ENCODE measurements at regions not wholly inside any gene's neighbourhood (a gene's known extent, or its start where the extent isn't known, plus 50 kb on each side); places are given as distances from the start of the nearest gene placed in this dataset.
A peak's percentile ranks its signal among the peaks of the same experiment; 100 is the strongest.

GRCh38 chr2:777546-777945 lies 100.3 kb upstream of the TMEM18 start:
- no TSS peak for BruUV-seq (replicated peaks)
- no peaks in the 10 kb centered on the region for H3K79me2 ChIP-seq (ENCODE audit: low read depth)
- no peak for DNase-seq
- no peak overlapping the region for H3K4me3 ChIP-seq
- H3K4me1 ChIP-seq (replicated peaks; ENCODE audit: insufficient read depth) = no peaks in the 10 kb centered on the region
- no peak for TF ChIP-seq EZH2 (IDR thresholded peaks at IDR 0.05; ENCODE audit: low read depth)
- TF ChIP-seq, protein P1, sequence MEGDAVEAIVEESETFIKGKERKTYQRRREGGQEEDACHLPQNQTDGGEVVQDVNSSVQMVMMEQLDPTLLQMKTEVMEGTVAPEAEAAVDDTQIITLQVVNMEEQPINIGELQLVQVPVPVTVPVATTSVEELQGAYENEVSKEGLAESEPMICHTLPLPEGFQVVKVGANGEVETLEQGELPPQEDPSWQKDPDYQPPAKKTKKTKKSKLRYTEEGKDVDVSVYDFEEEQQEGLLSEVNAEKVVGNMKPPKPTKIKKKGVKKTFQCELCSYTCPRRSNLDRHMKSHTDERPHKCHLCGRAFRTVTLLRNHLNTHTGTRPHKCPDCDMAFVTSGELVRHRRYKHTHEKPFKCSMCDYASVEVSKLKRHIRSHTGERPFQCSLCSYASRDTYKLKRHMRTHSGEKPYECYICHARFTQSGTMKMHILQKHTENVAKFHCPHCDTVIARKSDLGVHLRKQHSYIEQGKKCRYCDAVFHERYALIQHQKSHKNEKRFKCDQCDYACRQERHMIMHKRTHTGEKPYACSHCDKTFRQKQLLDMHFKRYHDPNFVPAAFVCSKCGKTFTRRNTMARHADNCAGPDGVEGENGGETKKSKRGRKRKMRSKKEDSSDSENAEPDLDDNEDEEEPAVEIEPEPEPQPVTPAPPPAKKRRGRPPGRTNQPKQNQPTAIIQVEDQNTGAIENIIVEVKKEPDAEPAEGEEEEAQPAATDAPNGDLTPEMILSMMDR (conservative IDR thresholded peaks at IDR 0.05) = no peak
- H3K27me3 ChIP-seq (ENCODE audit: insufficient read depth, low read depth) = peaks cover 91% of the 10 kb centered on the region
- no peaks in the 10 kb centered on the region for H3F3A ChIP-seq (ENCODE audit: insufficient read depth, low read depth)
- H2AFZ ChIP-seq = no peak overlapping the region
- no peaks in the 10 kb centered on the region for H4K20me1 ChIP-seq (ENCODE audit: insufficient read depth)
- H3K27ac ChIP-seq = no peak overlapping the region
- H3K4me2 ChIP-seq = no peak overlapping the region
- ChIA-PET CTCF (no interaction called here), POLR2A (ENCODE audit: unreplicated experiment) (no interaction called here)
- no peaks in the 10 kb centered on the region for H3K9me2 ChIP-seq (ENCODE audit: insufficient read depth)
- intact Hi-C loops (cut with micrococcal nuclease; ENCODE audit: unreplicated experiment) = no loop called here
- no peaks in the 10 kb centered on the region for H3K36me3 ChIP-seq (ENCODE audit: low read depth)
- H3K9me3 ChIP-seq (ENCODE audit: insufficient read depth, low read depth) = no peaks in the 10 kb centered on the region

DNA sequence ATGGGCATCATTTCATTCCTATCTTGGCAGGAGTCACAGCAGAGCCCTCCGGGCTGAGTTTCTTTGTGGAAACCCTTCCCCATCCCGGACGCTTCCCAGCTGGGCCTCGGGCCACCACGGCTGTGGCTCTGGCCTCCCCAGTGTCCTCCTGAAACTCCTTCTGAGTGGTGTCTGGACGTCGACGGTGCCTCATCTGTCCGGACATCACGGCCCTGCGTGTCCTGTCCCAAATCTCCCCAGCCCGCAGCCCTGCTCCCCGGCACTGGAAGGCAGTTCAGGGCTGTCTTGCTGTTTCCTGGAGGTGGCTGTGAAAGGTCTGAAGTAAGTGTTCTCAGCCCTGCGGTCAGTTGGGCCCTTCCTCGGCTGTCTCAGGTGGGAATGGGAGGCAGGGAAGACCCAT lies 99.8 kb upstream of the TMEM18 start:
- intact Hi-C loops (cut with micrococcal nuclease; ENCODE audit: unreplicated experiment) = no loop called here
- no TSS peak for BruUV-seq (replicated peaks)

GRCh38 chr2:776487-776886 lies 99.3 kb upstream of the TMEM18 start:
- H3K27ac ChIP-seq = no peak overlapping the region
- POLR2A ChIA-PET (ENCODE audit: unreplicated experiment) = no interaction called here
- no peaks in the 10 kb centered on the region for H3F3A ChIP-seq (ENCODE audit: insufficient read depth, low read depth)
- no peaks in the 10 kb centered on the region for H3K4me1 ChIP-seq (replicated peaks; ENCODE audit: insufficient read depth)
- no peaks in the 10 kb centered on the region for H3K79me2 ChIP-seq (ENCODE audit: low read depth)
- H3K27me3 ChIP-seq (ENCODE audit: insufficient read depth, low read depth) = peaks cover 91% of the 10 kb centered on the region
- H4K20me1 ChIP-seq (ENCODE audit: insufficient read depth) = no peaks in the 10 kb centered on the region
- H2AFZ ChIP-seq = no peak overlapping the region
- H3K9me2 ChIP-seq (ENCODE audit: insufficient read depth) = no peaks in the 10 kb centered on the region
- no peaks in the 10 kb centered on the region for H3K36me3 ChIP-seq (ENCODE audit: low read depth)
- intact Hi-C loops (cut with micrococcal nuclease; ENCODE audit: unreplicated experiment) = no loop called here
- H3K9me3 ChIP-seq (ENCODE audit: insufficient read depth, low read depth) = no peaks in the 10 kb centered on the region
- no peak overlapping the region for H3K4me2 ChIP-seq
- TF ChIP-seq, protein P1 (conservative IDR thresholded peaks at IDR 0.05) = no peak
- TF ChIP-seq EZH2 (IDR thresholded peaks at IDR 0.05; ENCODE audit: low read depth) = no peak
- peak in 1 of 2 experiments; percentile 42 for DNase-seq
- CTCF ChIA-PET = no interaction called here
- BruUV-seq (replicated peaks) = no TSS peak
- H3K4me3 ChIP-seq = no peak overlapping the region

More for the DNA sequence above, 99.8 kb upstream of the TMEM18 start:
- H3K9me2 ChIP-seq (ENCODE audit: insufficient read depth) = no peaks in the 10 kb centered on the region
- H2AFZ ChIP-seq = no peak overlapping the region
- no peaks in the 10 kb centered on the region for H3K4me1 ChIP-seq (replicated peaks; ENCODE audit: insufficient read depth)
- TF ChIP-seq EZH2 (IDR thresholded peaks at IDR 0.05; ENCODE audit: low read depth) = no peak
- TF ChIP-seq, protein P1 (conservative IDR thresholded peaks at IDR 0.05) = no peak
- no peaks in the 10 kb centered on the region for H4K20me1 ChIP-seq (ENCODE audit: insufficient read depth)
- H3K36me3 ChIP-seq (ENCODE audit: low read depth) = no peaks in the 10 kb centered on the region
- peaks cover 91% of the 10 kb centered on the region for H3K27me3 ChIP-seq (ENCODE audit: insufficient read depth, low read depth)
- ChIA-PET CTCF (no interaction called here), POLR2A (ENCODE audit: unreplicated experiment) (no interaction called here)
- DNase-seq = no peak
- no peak overlapping the region for H3K4me2 ChIP-seq
- H3F3A ChIP-seq (ENCODE audit: insufficient read depth, low read depth) = no peaks in the 10 kb centered on the region
- no peaks in the 10 kb centered on the region for H3K9me3 ChIP-seq (ENCODE audit: insufficient read depth, low read depth)
- no peak overlapping the region for H3K27ac ChIP-seq
- no peaks in the 10 kb centered on the region for H3K79me2 ChIP-seq (ENCODE audit: low read depth)
- H3K4me3 ChIP-seq = no peak overlapping the region
